Keratinocyte (primary cell): ENCODE measurements at regions not wholly inside any gene's neighbourhood (a gene's known extent, or its start where the extent isn't known, plus 50 kb on each side); places are given as distances from the start of the nearest gene placed in this dataset.

Experiments used
- CTCF ChIP-seq, 3 experiments: IDR thresholded peaks in 1 of 3; conservative IDR thresholded peaks in 1 of 3; optimal IDR thresholded peaks in 1 of 3; 2 replicates in 2 of 3; 3 replicates in 1 of 3; pipeline versions ENCODE3 to v1.5.1; 2011; ENCODE audit warnings: low read length in 3 of 3, mild to moderate bottlenecking in 3 of 3, moderate library complexity in 2 of 3, control low read depth in 1 of 3, inconsistent platforms in 1 of 3; ENCODE audit not compliant: insufficient read depth in 2 of 3; ENCODE audit errors: extremely low read depth in 1 of 3
- EZH2 ChIP-seq: IDR thresholded peaks from one replicate; pipeline ENCODE4 v1.6.1; 2012; ENCODE audit warnings: inconsistent platforms, mild to moderate bottlenecking, low read length, moderate library complexity

- no peak for TF ChIP-seq CTCF (optimal IDR thresholded peaks at IDR 0.05 in 1 of 3, IDR thresholded peaks at IDR 0.05 in 1 of 3, conservative IDR thresholded peaks at IDR 0.05 in 1 of 3; ENCODE audit: extremely low read depth in 1 of 3, insufficient read depth in 2 of 3, low read length in 3 of 3)
- no peak for TF ChIP-seq EZH2
Measured at GRCh38 chr18:39172695-39173421, 1607.3 kb upstream of the CELF4 start.
